Adrenal gland (tissue), 5 donors: ENCODE measurements at regions not wholly inside any gene's neighbourhood (a gene's known extent, or its start where the extent isn't known, plus 50 kb on each side); places are given as distances from the start of the nearest gene placed in this dataset.
"Not testable (repeated sequence)": the region's sequence is repeated elsewhere in the genome, so short reads cannot be mapped to it uniquely, and the experiment has no call there.

Experiments used
- CTCF ChIP-seq, 6 experiments: fragments of 450-650 bp in 4 of 6; fragments of 200-600 bp in 2 of 6; sonication (generic) in 1 of 6; IDR thresholded peaks; 1 replicate in 5 of 6; 2 replicates in 1 of 6; pipeline versions ENCODE4 v1.5.1 to v1.8.0; 2016 to 2021; ENCODE audit warnings: antibody characterized with exemption in 6 of 6, mild to moderate bottlenecking in 2 of 6, moderate library complexity in 1 of 6
- POLR2A ChIP-seq, 2 donors: fragments of 450-650 bp; IDR thresholded peaks; one replicate each; pipeline ENCODE4 v1.6.1; 2017; ENCODE audit warnings: antibody characterized with exemption in 2 of 2, mild to moderate bottlenecking in 2 of 2, moderate library complexity in 1 of 2
- donor health status: DM: no; HTN: no; CAD: no.

DNA sequence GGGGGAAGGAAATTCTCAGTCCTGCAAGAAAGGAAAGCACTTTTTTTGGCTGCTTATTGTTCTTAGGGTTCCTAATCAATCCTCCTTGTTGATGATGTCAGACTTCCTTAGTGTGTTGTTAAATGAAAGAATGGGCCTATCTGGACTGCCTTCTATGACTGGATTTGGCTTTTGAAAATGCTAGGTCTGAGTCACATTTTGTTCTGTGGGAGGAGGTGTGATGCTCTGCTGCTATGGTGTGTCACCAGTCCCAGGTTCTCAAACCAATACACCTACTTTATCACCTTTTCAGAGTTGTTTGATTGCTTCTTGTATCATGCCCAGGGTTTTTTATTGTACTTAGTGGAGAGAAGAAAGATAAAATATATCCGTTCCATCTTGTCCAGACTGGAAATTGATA is 128.5 kb downstream of the PABPC5 start:
- TF ChIP-seq CTCF, POLR2A (IDR thresholded peaks at IDR 0.05): not testable (repeated sequence)
